D341Med (cell line): ENCODE measurements at regions not wholly inside any gene's neighbourhood (a gene's known extent, or its start where the extent isn't known, plus 50 kb on each side); places are given as distances from the start of the nearest gene placed in this dataset.

ENCODE experiments used
- DNase-seq: peaks from one replicate; pipeline ENCODE4 v3.0.0; 2012; ENCODE audit warnings: low spot score

- no peak for DNase-seq
Measured at GRCh38 chr14:98819132-98819866, 452.7 kb downstream of the BCL11B start.

DNA sequence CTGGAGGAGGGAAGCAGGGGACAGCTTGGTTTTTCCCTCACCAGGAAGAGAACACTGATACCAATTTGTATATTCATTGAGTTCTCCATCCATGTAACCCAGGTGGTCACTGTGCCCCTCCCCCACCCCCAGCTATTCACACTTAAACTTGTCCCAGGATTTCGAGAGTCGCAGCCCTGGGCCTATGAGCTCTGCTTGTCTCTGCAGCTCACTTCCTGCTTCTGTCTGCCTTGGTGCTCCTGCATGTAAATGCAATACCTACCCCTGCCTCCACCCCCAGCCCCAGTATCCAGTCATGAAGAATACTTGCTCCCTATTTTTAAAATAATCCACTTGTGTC is 452.2 kb downstream of the BCL11B start:
- no peak for DNase-seq

DNA sequence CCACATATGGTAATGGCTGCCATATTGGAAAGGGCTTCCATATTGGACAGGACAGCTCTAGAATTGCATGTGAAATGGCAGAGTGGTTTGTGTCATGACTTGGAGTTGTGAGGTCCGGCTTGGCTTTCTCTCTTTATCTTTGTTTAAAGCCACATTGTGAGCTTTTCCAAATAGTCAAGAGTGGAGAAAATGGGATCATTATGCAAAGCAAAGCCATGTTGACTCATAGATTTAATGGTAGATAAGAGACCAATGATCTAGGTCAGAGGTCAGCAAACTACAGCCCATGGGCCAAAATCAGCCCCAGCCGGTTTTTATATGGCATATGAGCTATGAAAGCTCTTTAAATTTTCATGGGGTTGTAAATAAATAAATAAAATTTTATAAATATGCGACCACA is 449.1 kb downstream of the BCL11B start:
- no peak for DNase-seq

DNA sequence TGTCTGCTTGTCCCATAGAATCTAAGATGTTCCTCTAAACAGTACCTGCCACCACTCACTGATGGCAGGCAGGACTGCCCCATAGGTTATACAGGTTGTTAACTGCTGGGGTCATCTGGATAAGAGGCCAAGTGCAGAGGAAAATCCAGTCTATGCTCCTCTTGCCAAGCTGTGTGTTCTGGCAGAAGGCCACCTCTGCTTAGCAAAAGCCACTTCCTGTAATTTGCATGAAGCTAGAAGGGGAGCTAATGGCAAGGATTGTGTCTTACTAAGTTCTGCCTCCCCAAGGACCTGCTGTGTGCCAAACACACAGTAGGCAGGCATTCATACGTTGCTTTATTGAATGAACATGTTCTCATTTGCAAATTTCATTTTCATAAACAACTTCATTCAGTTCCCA is 445.4 kb downstream of the BCL11B start:
- no peak for DNase-seq

GRCh38 chr14:98834119-98834518 is 437.9 kb downstream of the BCL11B start:
- no peak for DNase-seq

DNA sequence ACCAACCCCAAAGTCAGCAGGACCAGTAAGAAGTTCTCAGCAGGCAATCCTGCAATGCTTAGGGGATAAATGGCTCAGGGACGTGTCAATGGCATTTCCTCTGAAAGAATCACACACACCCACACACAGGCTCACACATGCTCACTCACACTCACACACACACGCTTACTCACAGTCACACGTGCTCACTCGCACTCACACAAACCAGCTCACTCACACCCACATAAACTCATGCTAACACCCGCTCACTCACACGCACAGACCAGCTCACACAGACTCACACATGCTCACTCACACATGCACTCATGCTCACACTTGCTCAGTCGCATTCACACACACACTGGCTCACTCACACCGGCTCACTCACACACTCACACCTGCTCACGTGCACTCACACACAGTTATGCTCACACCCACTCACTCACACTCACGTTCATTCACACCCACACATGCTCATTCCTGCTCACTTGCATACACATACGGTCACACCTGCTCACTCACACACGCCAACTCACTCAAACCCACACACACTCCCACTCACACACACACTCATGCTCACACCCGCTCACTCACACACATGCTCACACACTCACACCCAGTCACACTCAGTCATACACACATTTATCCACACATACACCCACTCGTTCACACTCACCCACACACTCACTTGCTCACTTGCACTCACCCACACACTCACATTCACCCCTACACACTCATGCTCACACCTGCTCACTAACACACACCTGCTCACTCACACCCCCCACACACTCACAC is 436.8 kb downstream of the BCL11B start:
- DNase-seq, result no peak

DNA sequence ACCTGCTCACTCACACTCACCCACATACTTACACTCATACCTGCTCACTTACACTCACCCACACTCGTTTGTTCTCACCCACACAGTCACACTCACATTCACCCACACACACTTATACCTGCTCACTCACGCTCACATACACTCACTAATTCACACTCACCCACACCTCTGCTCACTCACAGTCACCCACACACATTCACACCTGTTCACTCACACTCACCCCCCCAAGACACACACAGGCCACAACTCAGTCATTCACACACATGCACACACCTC is 436.2 kb downstream of the BCL11B start:
- no peak for DNase-seq

GRCh38 chr14:98840091-98840490 is 431.9 kb downstream of the BCL11B start:
- DNase-seq, result no peak

GRCh38 chr14:98840511-98840910 is 431.5 kb downstream of the BCL11B start:
- DNase-seq, result no peak

- no peak for DNase-seq
Measured at GRCh38 chr14:98844456-98844855, 427.5 kb downstream of the BCL11B start.

GRCh38 chr14:98847521-98848468 is 424.2 kb downstream of the BCL11B start:
- no peak for DNase-seq

- no peak for DNase-seq
Measured at GRCh38 chr14:98853063-98853729, 418.8 kb downstream of the BCL11B start.

DNA sequence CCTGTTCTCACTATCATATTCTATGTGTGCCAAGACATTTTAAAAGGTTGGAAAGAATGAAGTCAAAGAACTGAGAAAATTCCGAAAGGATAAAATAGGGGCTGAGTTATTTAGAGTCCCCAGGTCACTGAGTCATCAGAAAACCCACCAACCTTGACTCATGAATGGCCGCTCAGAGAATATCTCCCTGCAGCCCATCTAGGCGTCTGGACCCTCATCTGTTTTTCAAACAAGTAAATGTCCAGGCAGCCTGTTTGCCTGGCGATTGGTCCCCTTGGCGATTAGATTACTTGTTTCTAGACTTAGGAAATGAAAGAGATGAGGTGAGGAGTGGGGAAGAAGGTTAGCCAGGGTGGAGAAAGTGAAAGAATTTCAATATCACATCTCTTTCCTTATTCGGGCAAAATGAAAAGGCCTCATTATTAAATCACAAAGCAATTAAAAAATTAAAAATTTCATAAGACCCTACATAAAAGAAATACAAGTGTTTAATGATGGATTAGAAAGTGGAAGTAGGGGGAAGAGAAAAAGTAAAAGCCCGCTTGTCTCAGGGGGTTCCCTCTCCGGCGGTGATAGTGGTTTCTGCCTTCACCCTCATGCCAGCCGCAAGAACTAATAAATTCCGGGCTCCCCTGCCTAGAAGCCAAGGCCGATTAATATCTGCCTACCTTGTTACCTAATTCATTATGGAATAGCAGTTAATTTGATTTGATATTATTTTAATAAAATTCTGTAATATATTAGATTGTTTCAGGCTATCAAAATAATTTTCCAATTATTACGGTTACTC is 415.9 kb downstream of the BCL11B start:
- DNase-seq, result no peak

GRCh38 chr14:98858158-98858557 is 413.8 kb downstream of the BCL11B start:
- no peak for DNase-seq

- no peak for DNase-seq
Measured at GRCh38 chr14:98858561-98858960, 413.4 kb downstream of the BCL11B start.

- DNase-seq, result no peak
Measured at GRCh38 chr14:98859301-98859700, 412.7 kb downstream of the BCL11B start.

- no peak for DNase-seq
Measured at GRCh38 chr14:98864211-98864610, 407.8 kb downstream of the BCL11B start.

DNA sequence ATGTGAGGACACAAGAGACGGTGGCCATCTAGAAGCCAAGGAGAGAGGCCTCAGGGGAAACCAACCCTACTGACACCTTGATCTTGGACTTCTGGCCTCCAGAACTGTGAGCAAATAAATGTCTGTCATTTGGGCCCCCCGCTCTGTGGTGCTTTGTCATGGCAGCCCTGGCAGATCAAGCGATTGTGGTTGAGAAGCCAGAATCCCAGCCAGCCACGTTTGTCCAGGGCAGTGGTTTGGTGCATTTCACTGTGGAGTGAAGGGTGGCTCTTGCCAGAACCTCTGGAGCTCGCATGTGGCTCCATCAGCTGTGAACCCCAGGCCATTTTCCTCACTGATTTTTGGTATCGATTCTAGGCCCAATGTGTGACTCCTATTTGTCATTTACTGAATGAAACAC is 404.9 kb downstream of the BCL11B start:
- DNase-seq, result no peak

DNA sequence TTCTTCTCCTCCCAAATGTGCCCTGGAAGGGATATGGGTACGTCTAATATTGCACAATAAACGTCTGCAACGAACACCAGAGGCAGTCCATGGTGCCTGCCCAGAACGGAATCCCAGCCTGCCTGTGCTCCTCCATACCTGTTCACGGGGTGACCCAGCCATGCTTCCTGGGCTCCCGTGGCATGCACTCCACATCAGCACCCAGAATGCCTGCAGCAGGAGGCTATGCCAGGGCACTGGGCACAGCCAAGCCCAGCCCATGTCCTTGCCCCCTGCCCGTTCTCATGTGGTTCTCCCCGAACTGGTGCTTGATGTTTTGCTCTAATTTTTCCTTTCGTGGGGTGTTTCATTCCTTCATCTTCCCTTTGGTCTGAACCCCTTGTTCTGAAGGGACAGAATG is 404.3 kb downstream of the BCL11B start:
- DNase-seq, result no peak

GRCh38 chr14:98868866-98869265 is 403.1 kb downstream of the BCL11B start:
- DNase-seq, result no peak

- no peak for DNase-seq
Measured at GRCh38 chr14:98871796-98872195, 400.2 kb downstream of the BCL11B start.

DNA sequence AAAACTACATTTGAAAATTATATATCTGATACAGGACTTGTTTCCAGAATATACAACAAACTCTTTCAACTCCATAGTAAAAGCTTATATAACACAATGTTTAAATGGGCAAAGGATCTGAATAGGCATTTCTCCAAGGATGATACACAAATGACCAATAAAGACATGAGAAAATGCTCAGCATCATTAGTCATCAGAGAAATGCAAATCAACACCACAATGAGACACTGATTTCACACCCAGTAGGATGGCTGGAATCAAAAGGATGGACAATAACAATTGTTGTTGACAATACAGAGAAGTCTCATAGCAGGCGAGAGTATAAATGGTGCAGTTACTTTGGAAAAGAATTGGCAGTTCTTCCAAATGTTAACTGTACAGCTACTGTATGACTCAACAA is 394.9 kb downstream of the BCL11B start:
- no peak for DNase-seq
